Panc1 (cell line): ENCODE measurements at regions not wholly inside any gene's neighbourhood (a gene's known extent, or its start where the extent isn't known, plus 50 kb on each side); places are given as distances from the start of the nearest gene placed in this dataset.

Experiments
- REST ChIP-seq, 2 experiments: IDR thresholded peaks; 2 replicates each; pipeline ENCODE4 v1.6.1; 2011 to 2012; ENCODE audit warnings: low read depth in 2 of 2, control low read depth in 1 of 2, low read length in 1 of 2, mild to moderate bottlenecking in 1 of 2, moderate library complexity in 1 of 2; ENCODE audit not compliant: insufficient read depth in 1 of 2
- SIN3A ChIP-seq: IDR thresholded peaks from 2 replicates; pipeline ENCODE4 v1.6.1; 2012; ENCODE audit warnings: low read depth, mild to moderate bottlenecking, low read length, moderate library complexity, borderline replicate concordance; ENCODE audit not compliant: insufficient read depth
- TCF7L2 ChIP-seq: IDR thresholded peaks from 2 replicates; pipeline ENCODE4 v1.6.1; 2011; ENCODE audit warnings: mild to moderate bottlenecking, low read depth, low read length, inconsistent platforms
- TF ChIP-seq, protein P1 (sequence below): fragments of 450-650 bp; IDR thresholded peaks from 2 replicates; pipeline ENCODE4 v1.5.1; 2017; ENCODE audit warnings: mild to moderate bottlenecking

DNA sequence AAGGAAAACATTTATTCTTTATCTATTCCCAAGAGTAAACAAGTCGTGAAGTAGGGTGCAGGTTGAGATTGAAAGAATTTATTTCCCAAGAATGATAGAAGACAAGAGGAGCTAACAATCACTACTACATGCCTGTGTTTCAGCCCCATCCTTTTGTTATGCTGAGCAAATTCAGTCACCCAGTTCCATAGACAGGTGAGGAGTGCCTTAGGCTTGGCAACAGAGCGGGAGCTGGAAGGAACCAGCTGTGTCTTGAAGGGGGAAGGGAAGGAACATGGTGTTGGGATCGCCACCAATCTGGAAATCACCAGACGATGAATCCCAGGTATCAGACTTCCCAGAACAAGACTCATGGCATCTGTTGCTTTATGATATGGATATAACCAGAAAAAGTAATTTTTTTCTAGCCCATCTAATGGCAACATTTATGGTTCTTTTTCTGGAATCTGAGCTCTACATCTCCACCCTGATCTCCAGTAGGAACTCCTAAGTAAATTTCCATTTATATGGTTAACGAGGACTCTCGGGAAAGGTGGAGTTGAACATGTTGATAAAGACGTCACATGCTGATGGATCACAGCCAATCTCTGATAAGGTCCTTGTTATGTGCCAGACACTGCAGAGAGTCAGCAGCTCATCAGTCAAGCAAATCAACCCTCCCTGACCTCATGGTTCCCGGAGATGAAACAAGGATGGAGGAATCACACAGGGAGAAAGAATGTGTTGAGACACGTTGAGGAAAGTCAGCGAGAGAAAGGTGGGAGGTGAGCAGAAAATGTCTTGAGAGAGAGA lies 344.9 kb downstream of the SMOC2 start:
- TF ChIP-seq, protein P1, sequence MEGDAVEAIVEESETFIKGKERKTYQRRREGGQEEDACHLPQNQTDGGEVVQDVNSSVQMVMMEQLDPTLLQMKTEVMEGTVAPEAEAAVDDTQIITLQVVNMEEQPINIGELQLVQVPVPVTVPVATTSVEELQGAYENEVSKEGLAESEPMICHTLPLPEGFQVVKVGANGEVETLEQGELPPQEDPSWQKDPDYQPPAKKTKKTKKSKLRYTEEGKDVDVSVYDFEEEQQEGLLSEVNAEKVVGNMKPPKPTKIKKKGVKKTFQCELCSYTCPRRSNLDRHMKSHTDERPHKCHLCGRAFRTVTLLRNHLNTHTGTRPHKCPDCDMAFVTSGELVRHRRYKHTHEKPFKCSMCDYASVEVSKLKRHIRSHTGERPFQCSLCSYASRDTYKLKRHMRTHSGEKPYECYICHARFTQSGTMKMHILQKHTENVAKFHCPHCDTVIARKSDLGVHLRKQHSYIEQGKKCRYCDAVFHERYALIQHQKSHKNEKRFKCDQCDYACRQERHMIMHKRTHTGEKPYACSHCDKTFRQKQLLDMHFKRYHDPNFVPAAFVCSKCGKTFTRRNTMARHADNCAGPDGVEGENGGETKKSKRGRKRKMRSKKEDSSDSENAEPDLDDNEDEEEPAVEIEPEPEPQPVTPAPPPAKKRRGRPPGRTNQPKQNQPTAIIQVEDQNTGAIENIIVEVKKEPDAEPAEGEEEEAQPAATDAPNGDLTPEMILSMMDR, result no peak
- TF ChIP-seq TCF7L2 (no peak), REST (IDR thresholded peaks at IDR 0.05; ENCODE audit: insufficient read depth in 1 of 2, low read depth in 2 of 2, low read length in 1 of 2) (no peak), SIN3A (no peak)
